SKM-1 (cell line): ENCODE measurements at regions not wholly inside any gene's neighbourhood (a gene's known extent, or its start where the extent isn't known, plus 50 kb on each side); places are given as distances from the start of the nearest gene placed in this dataset.
"Not testable (repeated sequence)": the region's sequence is repeated elsewhere in the genome, so short reads cannot be mapped to it uniquely, and the experiment has no call there.

Experiments
- DNase-seq: peaks from one replicate; lab custom pipeline; 2025; ENCODE audit not compliant: unreplicated experiment; lab: John Stamatoyannopoulos, UW

DNA sequence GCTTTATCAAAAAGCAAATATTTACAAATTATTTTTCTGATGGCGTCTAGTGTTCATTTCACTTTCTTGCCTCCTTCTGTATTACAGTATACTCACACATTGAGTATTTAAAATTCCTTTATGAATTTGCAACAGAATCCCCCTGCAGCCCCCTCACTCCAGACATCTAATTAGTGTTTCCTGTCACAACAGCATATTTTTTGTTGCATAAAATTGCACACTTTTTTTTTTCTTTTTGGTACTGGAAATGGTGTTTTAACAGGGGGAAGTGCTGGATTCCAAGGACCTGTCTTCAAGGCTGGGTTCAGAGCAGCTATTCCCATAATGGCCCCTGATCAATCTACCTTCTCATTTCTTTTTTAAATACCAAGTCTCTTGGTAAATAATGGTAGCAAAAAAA, 184.3 kb upstream of the HMCN1 start:
- DNase-seq: no peak

DNA sequence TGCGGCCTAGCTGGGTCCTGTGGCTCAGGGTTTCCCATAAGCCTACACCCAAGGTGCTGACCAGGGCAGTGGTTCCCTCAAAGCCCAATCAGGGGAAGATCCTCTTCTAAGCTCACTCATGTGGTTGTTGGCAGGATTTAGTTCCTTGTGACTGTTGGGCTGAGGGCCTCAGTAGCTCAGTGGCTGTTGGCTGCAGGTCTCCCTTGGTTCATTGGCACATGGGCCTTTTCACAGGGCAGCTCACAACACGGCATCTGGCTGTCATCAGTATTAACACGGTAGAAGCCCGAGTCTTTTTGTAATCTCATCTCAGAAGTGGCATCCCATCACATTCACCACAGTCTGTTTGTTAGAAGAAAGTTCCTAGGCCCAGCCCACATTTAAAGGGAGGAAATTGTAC, 188.2 kb upstream of the HMCN1 start:
- DNase-seq: no peak

DNA sequence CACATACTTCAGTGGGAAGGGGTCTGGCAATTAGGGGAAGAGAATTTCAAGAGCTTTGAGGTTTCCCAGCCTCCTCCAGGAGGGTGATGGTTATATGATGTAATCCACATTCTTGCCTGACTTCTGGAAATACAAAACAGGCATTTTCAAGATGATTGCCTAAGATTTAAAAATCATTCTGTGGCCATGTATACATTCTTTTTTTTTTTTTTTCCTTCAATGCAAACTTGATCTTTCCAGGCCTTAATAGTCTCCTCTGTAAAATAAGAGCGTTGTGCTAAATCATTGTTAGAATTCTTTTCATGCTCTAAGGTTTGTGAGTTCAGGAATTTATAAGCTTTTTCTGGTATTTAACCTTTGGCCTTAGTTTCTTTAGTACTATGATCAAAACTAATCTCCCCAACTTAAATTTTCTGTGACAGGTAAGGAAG, 192.3 kb upstream of the HMCN1 start:
- DNase-seq: no peak

DNA sequence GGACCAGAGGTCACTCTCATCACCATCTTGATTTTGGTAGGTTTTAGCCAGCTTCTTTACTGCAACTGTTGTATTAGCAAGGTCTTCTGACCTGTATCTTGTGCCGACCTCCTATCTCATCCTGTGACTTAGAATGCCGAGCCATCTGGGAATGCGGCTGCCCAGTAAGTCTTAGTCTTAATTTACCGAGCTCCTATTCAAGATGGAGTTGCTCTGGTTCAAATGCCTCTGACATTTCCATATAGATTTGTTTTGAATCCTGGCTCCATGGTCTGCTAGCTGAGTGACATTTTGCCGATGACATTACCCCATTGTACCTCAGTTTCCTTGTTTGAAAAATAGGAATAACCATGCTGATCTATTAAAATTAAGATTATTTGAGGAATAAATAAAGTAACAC, 193.9 kb upstream of the HMCN1 start:
- no peak for DNase-seq

DNA sequence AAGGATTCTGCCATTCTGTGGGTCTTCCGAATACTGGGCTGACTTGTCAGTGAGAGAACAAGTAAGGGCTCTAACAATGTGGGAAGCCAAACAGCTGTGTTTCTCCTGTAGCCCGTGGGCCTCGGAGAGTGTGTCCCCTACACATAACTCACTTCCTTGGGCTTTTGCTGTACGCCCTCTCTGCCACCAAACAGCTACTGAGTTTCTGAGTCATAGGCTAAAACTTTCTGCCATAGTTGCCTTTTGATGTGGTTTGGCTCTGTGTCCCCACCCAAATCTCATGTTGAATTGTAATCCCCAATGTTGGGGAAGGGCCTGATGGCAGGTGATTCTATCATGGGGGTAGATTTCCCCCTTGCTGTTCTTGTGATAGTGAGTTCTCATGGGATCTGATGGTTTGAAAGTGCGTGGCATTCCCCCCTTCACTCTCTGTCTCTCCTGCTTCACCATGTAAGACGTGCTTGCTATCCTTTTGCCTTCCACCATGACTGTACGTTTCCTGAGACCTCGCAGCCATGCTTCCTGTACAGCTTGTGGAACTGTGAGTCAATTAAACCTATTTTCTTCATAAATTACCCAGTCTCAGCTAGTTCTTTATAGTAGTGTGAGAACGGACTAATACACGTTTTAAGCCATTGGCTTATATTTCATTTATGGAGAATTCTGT, 194.8 kb upstream of the HMCN1 start:
- no peak for DNase-seq

DNA sequence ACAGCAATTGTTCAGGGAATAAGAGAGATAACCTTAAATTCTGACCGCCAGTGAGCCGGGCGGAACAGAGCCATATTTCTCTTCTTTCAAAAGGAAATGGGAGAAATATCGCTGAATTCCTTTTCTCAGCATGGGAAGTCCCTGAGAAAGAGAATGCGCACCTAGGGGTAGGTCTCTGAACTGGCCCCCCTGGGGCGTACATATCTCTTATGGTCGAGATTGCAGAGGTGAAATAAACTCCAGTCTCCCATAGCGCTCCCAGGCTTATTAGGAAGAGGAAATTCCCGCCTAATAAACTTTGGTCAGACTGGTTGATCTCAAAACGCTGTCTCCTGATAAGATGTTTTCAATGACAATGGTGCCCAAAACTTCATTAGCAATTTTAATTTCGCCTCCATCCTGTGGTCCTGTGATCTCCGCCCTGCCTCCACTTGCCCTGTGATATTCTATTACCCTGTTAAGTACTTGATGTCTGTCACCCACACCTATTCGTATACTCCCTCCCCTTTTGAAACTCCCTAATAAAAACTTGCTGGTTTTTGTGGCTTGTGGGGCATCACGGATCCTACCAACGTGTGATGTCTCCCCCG, 195.8 kb upstream of the HMCN1 start:
- not testable (repeated sequence) for DNase-seq

DNA sequence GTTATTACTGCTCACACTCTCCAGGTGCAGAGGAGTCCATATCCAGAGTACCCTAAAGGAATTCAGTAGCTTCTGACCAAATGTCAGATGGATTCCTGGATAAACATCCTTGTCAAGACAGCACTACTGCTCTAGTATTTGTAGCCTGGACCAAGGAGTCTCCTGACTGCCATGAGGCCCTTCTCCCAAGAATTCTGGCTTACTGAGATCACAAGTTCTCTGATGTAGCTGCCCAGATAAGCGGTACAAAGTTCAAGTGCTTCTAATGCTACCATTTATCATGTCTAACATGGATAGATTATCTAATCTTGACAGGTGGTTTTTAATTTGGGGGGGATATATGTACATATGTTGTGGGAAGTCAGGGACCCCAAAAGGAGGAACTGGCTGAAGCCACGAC, 196.6 kb upstream of the HMCN1 start:
- DNase-seq: no peak

DNA sequence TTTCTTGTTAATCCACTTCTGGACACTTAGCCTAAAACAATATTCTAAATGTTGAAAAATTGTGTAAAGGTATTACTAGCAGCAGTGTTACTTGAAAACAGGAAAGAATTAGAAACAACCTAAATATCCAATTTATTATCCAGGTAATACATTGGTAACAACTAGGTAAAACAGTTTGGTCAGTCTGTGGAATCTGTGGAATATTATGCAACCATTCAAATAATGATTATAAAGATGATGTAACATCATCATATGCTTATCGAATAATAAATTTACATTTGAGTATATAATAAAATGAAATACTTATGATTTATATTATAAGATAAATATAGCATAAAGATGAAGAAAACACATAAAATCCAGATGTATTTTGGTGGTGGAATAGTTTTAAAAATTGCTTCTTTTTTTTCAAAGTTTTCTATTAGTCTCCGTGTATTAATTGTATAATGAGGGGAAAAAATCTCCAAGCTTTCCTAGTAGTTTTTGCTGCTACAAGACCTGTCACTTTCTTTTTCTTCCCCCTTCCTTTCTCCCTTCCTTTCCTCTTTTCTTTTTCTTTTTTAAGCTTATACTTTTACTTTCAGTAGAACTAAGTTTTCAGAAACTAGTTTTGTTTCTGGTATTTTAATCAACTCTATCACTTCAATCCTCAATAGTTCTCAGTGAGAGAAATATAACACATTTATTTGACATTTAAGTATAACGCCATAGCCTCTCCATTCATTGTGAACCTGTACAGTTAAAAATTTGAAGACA, 197.8 kb upstream of the HMCN1 start:
- DNase-seq: no peak

DNA sequence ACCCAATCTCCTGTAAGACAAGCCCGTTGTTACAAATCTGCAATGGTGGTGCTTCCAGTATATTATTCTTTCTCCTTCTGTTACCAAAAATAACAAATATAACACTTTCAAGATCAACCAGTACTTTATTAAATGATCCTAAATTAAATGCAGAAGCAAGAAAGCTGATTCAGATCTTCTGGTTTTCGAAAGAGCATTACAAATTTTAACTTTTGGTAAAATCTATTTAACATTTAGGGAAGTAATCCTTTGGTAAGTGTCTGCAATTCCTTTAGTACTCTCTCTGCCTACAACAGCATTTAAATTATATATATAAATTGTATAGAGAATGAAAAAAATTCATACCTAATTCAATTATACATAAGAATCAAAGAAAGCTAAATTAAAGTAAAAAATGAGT, 198.6 kb upstream of the HMCN1 start:
- DNase-seq: no peak

DNA sequence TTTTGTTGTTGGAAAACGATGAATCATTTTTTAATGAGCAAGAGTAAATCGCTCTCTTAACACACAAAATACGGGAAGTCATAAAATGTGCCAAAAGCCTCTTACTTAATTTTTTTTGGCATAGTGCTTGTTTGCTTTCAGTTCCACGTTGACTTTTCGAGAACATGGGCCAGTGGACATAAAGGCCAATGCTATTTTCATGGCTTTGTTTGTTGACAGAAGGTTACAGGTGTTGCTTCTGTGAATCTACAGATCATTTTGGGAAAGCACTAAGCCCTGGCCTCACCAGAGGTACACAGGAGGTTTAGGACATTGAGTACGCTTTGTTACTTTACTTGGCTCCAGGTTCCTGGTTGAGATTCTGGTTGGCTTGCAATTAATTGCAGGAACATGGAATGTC, 199.4 kb upstream of the HMCN1 start:
- DNase-seq: no peak

DNA sequence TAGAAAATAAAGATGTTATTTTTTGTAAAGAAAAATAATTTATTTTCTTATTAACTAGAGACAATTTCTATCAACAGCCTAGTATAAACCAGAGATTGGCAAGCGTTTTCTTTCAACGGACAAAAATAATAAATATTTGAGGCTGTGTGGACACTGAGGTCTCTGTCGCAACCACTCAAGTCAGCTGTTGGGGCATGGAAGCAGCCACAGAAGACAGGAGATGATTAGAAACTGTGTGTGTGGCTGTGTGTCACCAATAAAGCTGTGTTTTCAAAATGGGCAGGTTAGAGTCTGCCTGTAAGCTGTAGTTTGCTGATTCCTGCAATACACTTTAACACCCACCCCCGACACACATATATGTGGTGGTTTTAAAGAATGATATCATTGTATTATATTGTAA, 200.6 kb upstream of the HMCN1 start:
- DNase-seq: no peak

DNA sequence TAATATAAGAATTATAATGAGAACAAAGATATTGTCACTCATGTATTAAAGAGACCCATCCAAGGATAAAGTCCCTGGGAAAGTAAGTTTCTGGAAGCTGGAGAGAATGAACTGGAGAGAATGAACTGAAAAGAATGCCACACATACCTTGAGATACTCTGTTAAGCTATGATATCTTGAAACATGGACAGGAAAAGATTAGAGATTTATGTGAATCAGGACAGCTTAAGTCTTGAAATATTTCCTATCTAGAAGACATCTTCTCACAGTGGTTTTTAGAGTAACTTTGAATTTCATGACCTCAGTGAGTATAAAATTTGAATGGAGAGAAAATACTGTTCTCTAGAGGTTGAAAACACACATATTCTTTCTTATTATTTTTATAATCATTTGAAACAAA, 201.3 kb upstream of the HMCN1 start:
- no peak for DNase-seq

DNA sequence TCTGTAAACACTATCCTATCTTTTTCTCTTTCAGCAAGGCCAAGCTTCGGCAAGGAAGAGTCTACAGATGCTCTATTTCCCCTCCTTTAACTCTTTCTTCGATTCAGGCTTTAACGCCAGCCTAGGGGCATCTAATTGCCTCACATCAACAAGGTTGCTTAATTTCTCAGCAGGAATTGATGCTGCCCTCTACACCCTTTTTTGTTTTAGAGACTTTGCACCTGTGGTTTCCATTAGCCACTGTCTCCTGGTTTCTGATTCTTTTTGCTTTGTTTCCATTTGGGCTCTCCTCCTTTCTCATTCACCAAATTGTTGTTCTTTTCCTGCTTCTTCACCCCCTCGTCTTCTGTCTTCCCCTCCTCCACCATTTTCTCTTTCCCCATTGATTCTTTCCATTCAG, 202.4 kb upstream of the HMCN1 start:
- DNase-seq: no peak

DNA sequence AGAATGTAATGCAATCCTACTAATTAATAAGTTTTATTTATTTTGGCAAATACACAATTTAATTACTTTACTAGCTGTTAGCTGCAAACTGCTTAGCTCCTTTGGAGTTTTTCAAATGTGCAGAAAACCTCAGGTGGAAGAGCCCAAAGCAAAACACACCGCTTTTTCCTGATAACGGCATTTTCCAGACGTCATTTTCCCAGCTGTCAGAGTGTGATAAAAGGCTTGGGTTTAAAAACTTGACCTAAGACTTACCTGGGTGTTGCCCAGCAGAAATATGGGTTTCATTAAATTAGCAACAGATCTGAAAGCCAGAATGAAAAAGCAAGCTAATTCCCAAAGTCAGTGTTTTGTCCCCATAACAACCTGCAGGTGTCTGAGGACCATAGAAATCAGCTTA, 204.0 kb upstream of the HMCN1 start:
- DNase-seq: no peak

DNA sequence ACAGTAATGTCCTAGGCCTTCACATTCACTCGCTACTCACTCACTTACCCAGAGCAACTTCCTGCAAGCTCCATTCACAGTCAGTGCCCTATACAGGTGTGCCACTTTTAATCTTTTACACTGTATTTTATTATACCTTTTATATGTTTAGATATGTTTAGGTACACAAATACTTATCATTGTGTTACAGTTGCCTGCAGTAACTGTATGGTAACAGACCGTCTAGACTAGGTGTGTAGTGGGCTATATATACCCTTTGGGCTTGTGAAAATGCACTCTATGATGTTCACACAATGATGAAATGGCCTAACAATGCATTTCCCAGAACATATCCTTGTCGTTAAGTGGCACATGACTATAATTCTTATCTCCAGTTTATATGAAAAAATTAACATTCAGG, 204.5 kb upstream of the HMCN1 start:
- no peak for DNase-seq

DNA sequence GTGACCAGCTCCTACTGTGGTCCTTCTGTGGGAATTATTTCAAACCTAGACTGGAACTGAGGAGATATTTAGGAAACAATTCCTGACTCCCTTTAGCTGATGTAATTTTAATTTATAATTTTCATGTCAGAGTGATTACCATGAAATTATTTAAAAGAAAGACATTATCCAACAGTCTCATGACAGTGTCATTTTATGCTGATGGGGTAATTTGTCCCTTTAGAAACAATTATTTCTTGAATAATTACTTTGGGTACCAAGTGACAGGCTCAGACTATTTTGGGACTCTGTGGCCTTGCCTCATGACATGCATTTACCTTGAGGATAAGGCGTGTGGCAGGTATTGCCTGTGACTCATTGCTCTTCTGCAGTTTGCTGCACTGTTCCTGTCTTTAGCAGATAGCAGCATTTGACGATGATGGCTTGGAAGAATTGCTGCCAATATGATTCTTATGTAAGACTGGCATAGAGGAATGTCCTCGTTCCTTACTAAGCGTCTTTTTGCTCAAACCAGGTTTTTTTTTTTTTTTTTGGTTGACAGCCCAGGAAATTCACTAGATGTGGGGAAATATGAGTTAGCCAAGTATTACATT, 206.0 kb upstream of the HMCN1 start:
- DNase-seq: no peak

DNA sequence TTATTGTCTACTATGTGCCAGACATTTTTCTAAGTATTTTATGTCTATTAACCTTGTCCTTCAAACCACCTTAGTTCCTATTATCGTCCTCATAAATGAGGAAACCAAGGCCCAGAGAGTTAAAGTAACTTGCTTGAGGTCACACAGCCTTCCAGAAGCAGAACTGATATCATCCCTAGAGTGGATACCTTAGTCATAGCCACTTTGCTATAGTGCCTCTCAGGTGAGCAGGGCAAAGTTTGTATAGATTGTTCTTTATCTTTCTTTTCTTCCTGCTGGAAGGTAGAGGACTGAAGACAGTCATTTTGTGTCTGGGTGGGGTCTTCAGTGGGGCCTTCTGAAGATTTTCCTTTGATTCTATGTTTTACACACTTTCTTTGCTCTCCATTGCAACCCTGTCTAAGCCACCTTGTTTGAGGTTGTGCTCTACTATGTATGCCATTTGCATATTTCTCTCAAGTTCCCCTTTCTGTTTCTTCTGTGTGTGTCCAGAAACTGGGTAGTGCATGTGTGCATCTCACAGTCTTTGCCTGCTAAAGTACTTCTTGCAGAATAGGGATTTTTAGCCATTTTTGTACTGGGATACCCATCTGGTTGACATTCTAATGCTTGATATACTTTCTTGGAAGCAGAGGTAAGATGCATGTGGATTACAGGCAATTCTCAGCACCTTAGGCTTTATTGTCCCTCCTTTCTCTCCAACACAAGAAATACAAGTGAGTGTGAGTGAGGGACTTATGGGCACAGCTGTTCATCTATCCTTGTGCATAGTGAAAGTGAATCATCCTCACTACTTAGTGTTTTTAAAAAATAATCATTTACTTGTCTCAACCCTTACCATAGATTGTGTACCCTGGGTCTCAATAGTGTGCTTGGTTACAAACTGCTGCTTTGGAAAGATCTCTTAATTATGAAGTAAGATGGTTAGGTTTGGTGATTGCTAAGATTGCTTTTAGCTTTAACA, 207.6 kb upstream of the HMCN1 start:
- DNase-seq: no peak

DNA sequence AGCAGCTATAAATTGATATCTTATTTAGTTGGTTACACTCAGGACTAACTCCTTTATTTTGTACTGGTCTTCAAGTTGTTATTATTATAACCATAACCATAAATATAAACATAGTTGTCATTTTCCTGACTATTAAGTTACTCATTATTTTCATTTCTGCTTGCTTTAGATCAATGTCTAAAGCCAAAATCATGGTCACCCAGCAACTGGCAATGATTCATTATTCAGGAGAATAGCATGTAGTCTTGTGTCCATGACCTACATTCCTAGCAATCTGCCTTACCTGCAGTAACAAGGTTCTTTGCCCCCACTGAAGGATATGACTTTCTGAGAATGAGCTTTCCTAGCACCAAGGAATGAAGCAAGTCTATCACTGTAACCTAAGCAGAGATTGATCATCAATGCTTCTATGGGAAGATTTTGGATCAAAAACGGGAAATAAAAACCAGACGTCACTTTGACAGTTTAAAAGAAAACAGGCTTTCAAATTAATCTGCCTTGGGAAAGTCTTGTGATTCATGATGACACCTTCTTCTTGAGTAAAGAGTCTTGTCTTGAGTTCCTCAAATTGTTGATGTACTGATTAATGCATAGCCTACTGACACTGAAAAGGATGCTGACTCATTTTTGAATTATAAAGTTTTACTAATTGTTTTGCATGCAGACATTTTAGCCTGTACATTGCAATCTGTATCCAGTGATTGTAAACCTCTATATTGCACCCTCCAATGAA, 203.3 kb upstream of the IVNS1ABP start:
- no peak for DNase-seq

DNA sequence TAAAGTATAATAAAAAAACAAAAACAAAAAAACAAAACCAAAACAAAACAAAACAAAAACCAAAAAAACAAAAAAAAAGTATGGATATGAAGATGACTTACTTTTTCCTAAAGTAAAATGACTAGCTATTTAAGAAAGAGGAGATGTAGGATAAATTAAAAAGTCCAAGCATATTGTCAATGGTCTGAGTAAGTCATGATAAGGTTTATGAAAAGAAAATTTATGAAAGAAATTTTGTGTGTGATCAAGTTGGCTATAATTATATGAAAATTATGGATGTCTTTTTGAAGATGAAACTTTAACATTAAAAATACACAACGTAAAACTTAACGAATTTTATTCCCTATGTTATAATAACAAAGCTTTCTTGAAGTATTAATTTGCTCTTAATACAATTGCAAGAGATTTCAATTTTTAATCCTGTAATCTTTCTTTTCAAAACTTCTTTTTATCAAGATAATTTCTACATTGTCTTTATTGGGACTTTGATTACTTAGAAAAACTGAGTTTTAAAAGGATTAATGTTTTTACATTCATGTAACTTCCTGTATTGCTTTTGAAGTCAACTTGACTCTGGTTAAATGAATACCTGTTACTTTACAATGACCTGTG, 200.9 kb upstream of the IVNS1ABP start:
- DNase-seq: no peak

DNA sequence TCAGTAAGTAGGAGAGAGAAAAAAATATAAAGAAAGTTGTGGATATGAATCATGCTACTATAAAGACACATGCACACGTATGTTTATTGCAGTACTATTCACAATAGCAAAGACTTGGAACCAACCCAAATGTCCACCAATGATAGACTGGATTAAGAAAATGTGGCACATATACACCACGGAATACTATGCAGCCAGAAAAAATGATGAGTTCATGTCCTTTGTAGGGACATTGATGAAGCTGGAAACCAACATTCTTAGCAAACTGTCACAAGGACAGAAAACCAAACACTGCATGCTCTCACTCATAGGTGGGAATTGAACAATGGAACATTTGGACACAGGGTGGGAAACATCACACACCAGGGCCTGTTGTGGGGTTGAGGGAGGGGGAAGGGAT, 200.3 kb upstream of the IVNS1ABP start:
- DNase-seq: not testable (repeated sequence)
